GM10266 (cell line): ENCODE measurements at regions not wholly inside any gene's neighbourhood (a gene's known extent, or its start where the extent isn't known, plus 50 kb on each side); places are given as distances from the start of the nearest gene placed in this dataset.
"Not testable (repeated sequence)": the region's sequence is repeated elsewhere in the genome, so short reads cannot be mapped to it uniquely, and the experiment has no call there.

ENCODE experiments used
- DNase-seq: peaks from one replicate; pipeline ENCODE4 v3.0.0; 2012; ENCODE audit errors: extremely low spot score
- CTCF ChIP-seq: IDR thresholded peaks from 2 replicates; pipeline ENCODE4 v1.5.1; 2012; ENCODE audit warnings: mild to moderate bottlenecking, low read depth; ENCODE audit not compliant: control insufficient read depth, insufficient read depth; ENCODE audit errors: missing control alignments

GRCh38 chr14:83913476-83913875 is 1616.5 kb upstream of the FLRT2 start:
- DNase-seq = no peak

GRCh38 chr14:83918546-83918945 is 1611.4 kb upstream of the FLRT2 start:
- DNase-seq = no peak
- no peak for TF ChIP-seq CTCF

More at GRCh38 chr14:83913476-83913875, 1616.5 kb upstream of the FLRT2 start:
- TF ChIP-seq CTCF = no peak

GRCh38 chr14:83919675-83920074 is 1610.3 kb upstream of the FLRT2 start:
- not testable (repeated sequence) for DNase-seq

- no peak for DNase-seq
- TF ChIP-seq CTCF = no peak
Observed at GRCh38 chr14:83923842-83924241, 1606.1 kb upstream of the FLRT2 start.

GRCh38 chr14:83924259-83924658 is 1605.7 kb upstream of the FLRT2 start:
- DNase-seq = no peak
- TF ChIP-seq CTCF = no peak

- DNase-seq = no peak
- TF ChIP-seq CTCF = no peak
Observed at GRCh38 chr14:83940253-83940652, 1589.7 kb upstream of the FLRT2 start.

GRCh38 chr14:83958359-83958758 is 1571.6 kb upstream of the FLRT2 start:
- TF ChIP-seq CTCF = no peak
- no peak for DNase-seq

GRCh38 chr14:83960832-83961512 is 1569.0 kb upstream of the FLRT2 start:
- DNase-seq = no peak
- no peak for TF ChIP-seq CTCF
